Peyer's patch (tissue), 4 donors: ENCODE measurements at regions not wholly inside any gene's neighbourhood (a gene's known extent, or its start where the extent isn't known, plus 50 kb on each side); places are given as distances from the start of the nearest gene placed in this dataset.

ENCODE experiments used
- DNase-seq, 3 donors: peaks; one replicate each; pipeline ENCODE4 v3.0.0-alpha.2; 2017 to 2019
- H3K27ac ChIP-seq, 4 donors: fragments of 200-600 bp; sonication (generic); one replicate each; pipeline ENCODE4 v1.5.1; 2016 to 2019
- H3K27me3 ChIP-seq, 2 donors: fragments of 200-600 bp; sonication (generic); one replicate each; pipeline ENCODE4 v1.5.1; 2019
- H3K36me3 ChIP-seq, 3 donors: fragments of 200-600 bp; sonication (generic); one replicate each; pipeline ENCODE4 v1.5.1; 2016 to 2019
- H3K4me1 ChIP-seq, 4 donors: fragments of 200-600 bp; sonication (generic); one replicate each; pipeline ENCODE4 v1.5.1; 2016 to 2019
- H3K4me3 ChIP-seq, 4 donors: fragments of 200-600 bp; sonication (generic); 1 replicate in 3 of 4; 2 replicates in 1 of 4; pipeline ENCODE4 v1.5.1; 2016 to 2019; ENCODE audit warnings: mild to moderate bottlenecking in 1 of 4
- H3K9me3 ChIP-seq, 4 donors: fragments of 200-600 bp; sonication (generic); one replicate each; pipeline ENCODE4 v1.5.1; 2016 to 2019; ENCODE audit warnings: mild to moderate bottlenecking in 1 of 4
- CTCF ChIP-seq, 6 experiments: fragments of 450-650 bp in 4 of 6; fragments of 200-600 bp in 2 of 6; sonication (generic) in 1 of 6; IDR thresholded peaks; one replicate each; pipeline ENCODE4 v1.5.1; 2017 to 2019; ENCODE audit warnings: antibody characterized with exemption in 6 of 6, mild to moderate bottlenecking in 3 of 6, moderate library complexity in 1 of 6
- POLR2A ChIP-seq, 2 donors: fragments of 450-650 bp; IDR thresholded peaks; one replicate each; pipeline ENCODE4 v1.5.1; 2017; ENCODE audit warnings: antibody characterized with exemption in 2 of 2, mild to moderate bottlenecking in 2 of 2, moderate library complexity in 2 of 2

- no peak overlapping the region for H3K4me3 ChIP-seq
- no peak overlapping the region for H3K27ac ChIP-seq
- no peaks in the 10 kb centered on the region for H3K27me3 ChIP-seq
- no peak for DNase-seq
- H3K36me3 ChIP-seq: no peaks in the 10 kb centered on the region
- TF ChIP-seq POLR2A (IDR thresholded peaks at IDR 0.05) (no peak), CTCF (IDR thresholded peaks at IDR 0.05) (no peak)
- H3K4me1 ChIP-seq: no peaks in the 10 kb centered on the region
- no peaks in the 10 kb centered on the region for H3K9me3 ChIP-seq
Observed at GRCh38 chr15:79656151-79657000, 224.2 kb downstream of the MINAR1 start.

- Histone ChIP-seq H3K36me3 (no peaks in the 10 kb centered on the region), H3K9me3 (no peaks in the 10 kb centered on the region), H3K27me3 (no peaks in the 10 kb centered on the region), H3K27ac (no peak overlapping the region), H3K4me1 (no peaks in the 10 kb centered on the region), H3K4me3 (no peak overlapping the region)
- DNase-seq: no peak
- TF ChIP-seq POLR2A (IDR thresholded peaks at IDR 0.05): no peak
- TF ChIP-seq CTCF (IDR thresholded peaks at IDR 0.05): no peak
Observed at GRCh38 chr15:79657722-79658121, 225.6 kb downstream of the MINAR1 start.

DNA sequence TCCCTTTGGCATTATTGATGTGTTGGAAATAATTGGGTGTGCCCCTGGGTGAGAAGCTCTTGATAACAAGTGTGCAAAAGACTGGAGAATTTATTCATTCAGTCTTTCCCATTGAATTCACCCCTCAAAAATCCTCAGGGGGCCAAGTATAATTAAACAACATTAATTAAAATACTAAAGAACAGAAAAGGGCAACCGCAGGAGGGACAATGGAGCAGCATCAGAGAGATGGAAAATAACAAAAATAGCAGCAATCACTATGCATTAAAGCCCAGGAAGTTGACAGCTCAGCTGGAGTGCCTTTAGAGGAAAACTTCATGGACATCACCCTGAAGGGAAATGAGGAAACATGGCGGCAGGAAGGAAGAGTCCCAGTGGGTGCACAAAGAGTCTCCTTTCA is 227.6 kb downstream of the MINAR1 start:
- no peak overlapping the region for H3K27ac ChIP-seq
- no peaks in the 10 kb centered on the region for H3K36me3 ChIP-seq
- no peaks in the 10 kb centered on the region for H3K27me3 ChIP-seq
- no peaks in the 10 kb centered on the region for H3K9me3 ChIP-seq
- H3K4me3 ChIP-seq: no peak overlapping the region
- TF ChIP-seq CTCF (IDR thresholded peaks at IDR 0.05): no peak
- no peak for TF ChIP-seq POLR2A (IDR thresholded peaks at IDR 0.05)
- H3K4me1 ChIP-seq: no peaks in the 10 kb centered on the region
- DNase-seq: no peak

DNA sequence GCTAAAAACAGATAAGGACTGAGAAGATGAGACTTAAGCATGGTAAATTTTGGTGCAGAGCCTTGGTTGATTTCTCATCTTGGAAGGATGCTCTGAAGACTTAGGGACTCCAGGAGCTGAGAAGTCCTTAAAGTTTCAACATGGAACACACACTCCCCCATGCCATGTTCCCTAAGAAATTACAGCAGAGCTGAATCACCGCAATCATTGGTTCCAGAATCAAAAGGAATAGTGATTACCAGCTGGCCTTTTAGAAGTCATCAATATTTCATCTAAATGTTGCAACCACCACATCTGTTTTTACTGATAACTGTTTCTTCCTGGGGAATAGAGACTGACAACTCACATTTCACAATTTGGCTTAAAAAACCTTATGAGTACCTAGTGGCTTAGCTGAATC is 229.3 kb downstream of the MINAR1 start:
- Histone ChIP-seq H3K4me1 (no peaks in the 10 kb centered on the region), H3K4me3 (no peak overlapping the region), H3K9me3 (no peaks in the 10 kb centered on the region), H3K27ac (no peak overlapping the region), H3K27me3 (no peaks in the 10 kb centered on the region), H3K36me3 (no peaks in the 10 kb centered on the region)
- DNase-seq: no peak
- TF ChIP-seq CTCF (IDR thresholded peaks at IDR 0.05) (no peak), POLR2A (IDR thresholded peaks at IDR 0.05) (no peak)

DNA sequence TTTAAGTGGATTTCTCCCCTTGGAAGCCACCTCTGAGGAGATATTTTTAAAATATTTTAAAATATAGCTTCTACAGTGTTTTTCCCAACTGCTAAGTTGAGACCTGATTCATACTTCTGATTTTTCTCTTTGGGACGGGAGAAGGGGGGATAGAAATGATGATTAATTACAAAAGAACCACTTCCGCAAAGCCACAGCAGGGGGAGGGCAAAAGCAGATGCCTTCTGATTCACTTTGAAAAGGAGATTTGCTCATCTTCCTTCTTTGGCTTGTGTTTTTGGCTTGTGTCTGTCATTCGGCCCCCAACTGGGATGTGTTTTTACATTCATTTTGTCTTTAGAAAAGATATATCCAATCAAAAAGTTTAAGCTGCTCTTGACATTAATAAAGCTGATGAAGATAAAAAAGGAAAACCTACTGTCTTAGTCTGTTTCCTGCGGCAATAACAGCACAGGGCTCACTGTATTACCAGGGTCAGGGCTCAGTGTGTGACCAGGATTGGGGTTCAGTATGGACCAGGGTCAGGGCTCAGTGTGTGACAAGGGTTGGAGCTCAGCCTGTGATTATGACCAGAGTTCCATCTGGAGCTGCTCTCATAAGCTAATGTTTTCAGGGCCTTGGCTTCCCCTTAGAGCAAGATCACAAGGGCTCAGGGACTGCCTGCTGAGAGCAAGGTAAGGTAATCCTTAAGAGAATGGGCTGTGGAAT is 223.2 kb downstream of the MTHFS start:
- Histone ChIP-seq H3K9me3 (no peaks in the 10 kb centered on the region), H3K36me3 (no peaks in the 10 kb centered on the region), H3K4me3 (no peak overlapping the region), H3K27me3 (no peaks in the 10 kb centered on the region), H3K4me1 (no peaks in the 10 kb centered on the region), H3K27ac (no peak overlapping the region)
- no peak for TF ChIP-seq CTCF (IDR thresholded peaks at IDR 0.05)
- TF ChIP-seq POLR2A (IDR thresholded peaks at IDR 0.05): no peak
- no peak for DNase-seq
